Stimulated activated CD4-positive, alpha-beta T cell treated with anti-CD3 and anti-CD28 coated beads, Interleukin-1b, Interleukin-23, amount 100 ng/mL, for 4 hours (primary cell): ENCODE measurements at regions not wholly inside any gene's neighbourhood (a gene's known extent, or its start where the extent isn't known, plus 50 kb on each side); places are given as distances from the start of the nearest gene placed in this dataset.

Experiments
- DNase-seq, 2 donors: peaks; one replicate each; pipeline ENCODE4 v3.0.0-alpha.2; 2020; ENCODE audit warnings: low read depth in 2 of 2

GRCh38 chr5:51034222-51034901, 348.9 kb upstream of the ISL1 start:
- no peak for DNase-seq

GRCh38 chr5:51039424-51040329, 343.6 kb upstream of the ISL1 start:
- DNase-seq, result no peak

GRCh38 chr5:51043745-51044144, 339.5 kb upstream of the ISL1 start:
- no peak for DNase-seq

GRCh38 chr5:51047369-51047768, 335.9 kb upstream of the ISL1 start:
- DNase-seq, result no peak

GRCh38 chr5:51053361-51053760, 329.9 kb upstream of the ISL1 start:
- no peak for DNase-seq

GRCh38 chr5:51060953-51061352, 322.3 kb upstream of the ISL1 start:
- no peak for DNase-seq

GRCh38 chr5:51072937-51073336, 310.3 kb upstream of the ISL1 start:
- DNase-seq, result no peak

- DNase-seq, result no peak
These were observed 300.5 kb upstream of the ISL1 start for GRCh38 chr5:51082741-51083140.

- DNase-seq, result no peak
These were observed 291.4 kb upstream of the ISL1 start for GRCh38 chr5:51091816-51092215.

- DNase-seq, result no peak
These were observed 287.8 kb upstream of the ISL1 start for GRCh38 chr5:51095486-51095885.

- no peak for DNase-seq
These were observed 286.4 kb upstream of the ISL1 start for GRCh38 chr5:51096859-51097258.

- DNase-seq, result no peak
These were observed 283.9 kb upstream of the ISL1 start for GRCh38 chr5:51099173-51099853.

GRCh38 chr5:51104556-51104955, 278.7 kb upstream of the ISL1 start:
- DNase-seq, result no peak

- DNase-seq, result no peak
These were observed 273.4 kb upstream of the ISL1 start for GRCh38 chr5:51109786-51110410.

GRCh38 chr5:51131266-51131665, 252.0 kb upstream of the ISL1 start:
- no peak for DNase-seq

- DNase-seq, result no peak
These were observed 245.1 kb upstream of the ISL1 start for GRCh38 chr5:51138164-51138563.

GRCh38 chr5:51148437-51148836, 234.8 kb upstream of the ISL1 start:
- DNase-seq, result no peak

- DNase-seq, result no peak
These were observed 227.0 kb upstream of the ISL1 start for GRCh38 chr5:51156222-51156621.

- DNase-seq, result no peak
These were observed 226.4 kb upstream of the ISL1 start for GRCh38 chr5:51156838-51157237.

- DNase-seq, result no peak
These were observed 224.1 kb upstream of the ISL1 start for GRCh38 chr5:51159164-51159563.

GRCh38 chr5:51159606-51160005, 223.6 kb upstream of the ISL1 start:
- DNase-seq, result no peak

- DNase-seq, result no peak
These were observed 221.0 kb upstream of the ISL1 start for GRCh38 chr5:51162245-51162644.
